Small intestine (tissue), 7 donors: ENCODE measurements at regions not wholly inside any gene's neighbourhood (a gene's known extent, or its start where the extent isn't known, plus 50 kb on each side); places are given as distances from the start of the nearest gene placed in this dataset.

Source experiments
- DNase-seq, 2 donors: peaks; one replicate each; pipeline versions ENCODE4 v3.0.0 to v3.0.0-alpha.2; 2013
- FAIRE-seq: peaks from 2 replicates; lab custom pipeline; 2012; peaks lifted over from hg19 to GRCh38; lab: Jason Lieb, UNC
- H3K27ac ChIP-seq, 3 donors: one replicate each; pipeline ENCODE4 v1.5.1; 2013; ENCODE audit warnings: low read length in 2 of 3, mild to moderate bottlenecking in 2 of 3, control low read depth in 1 of 3, inconsistent platforms in 1 of 3, low read depth in 1 of 3, moderate library complexity in 1 of 3
- H3K27me3 ChIP-seq, 3 donors: one replicate each; pipeline ENCODE4 v1.6.1; 2013; ENCODE audit warnings: low read length in 3 of 3, inconsistent platforms in 1 of 3; ENCODE audit not compliant: control insufficient read depth in 3 of 3, insufficient read depth in 3 of 3
- H3K36me3 ChIP-seq, 3 donors: one replicate each; pipeline ENCODE4 v1.6.1; 2013; ENCODE audit warnings: low read length in 3 of 3, inconsistent platforms in 1 of 3, low read depth in 1 of 3, mild to moderate bottlenecking in 1 of 3, moderate library complexity in 1 of 3; ENCODE audit not compliant: control insufficient read depth in 3 of 3, insufficient read depth in 2 of 3
- H3K4me1 ChIP-seq, 3 donors: one replicate each; pipeline ENCODE4 v1.6.1; 2013; ENCODE audit warnings: low read length in 2 of 3, inconsistent platforms in 1 of 3, low read depth in 1 of 3, mild to moderate bottlenecking in 1 of 3, moderate library complexity in 1 of 3; ENCODE audit not compliant: control insufficient read depth in 3 of 3, insufficient read depth in 2 of 3
- H3K4me3 ChIP-seq, 3 donors: one replicate each; pipeline ENCODE4 v1.5.1; 2013; ENCODE audit warnings: low read length in 3 of 3, control low read depth in 1 of 3, inconsistent platforms in 1 of 3, low read depth in 1 of 3, mild to moderate bottlenecking in 1 of 3, moderate library complexity in 1 of 3
- H3K9me3 ChIP-seq, 2 donors: one replicate each; pipeline ENCODE4 v1.6.1; 2013; ENCODE audit warnings: low read depth in 1 of 2, low read length in 1 of 2; ENCODE audit not compliant: control insufficient read depth in 2 of 2, insufficient read depth in 1 of 2
- WGBS, 3 donors: extraction: QIAGEN DNeasy Blood & Tissue Kit; methylation state at CpG; one replicate each; pipeline ENCODE4 v1.1.7; 2013; 5-methylcytosine and 5-hydroxymethylcytosine counted together
- donor health status: healthy with polysubstance abuse.
- donor health status: control.
- donor health status: control.
- donor health status: Bipolar disorder and iron deficiency.
- donor health status: healthy.

- Histone ChIP-seq H3K36me3 (no peaks in the 10 kb centered on the region), H3K9me3 (no peaks in the 10 kb centered on the region), H3K27me3 (no peaks in the 10 kb centered on the region), H3K27ac (no peak overlapping the region), H3K4me1 (no peaks in the 10 kb centered on the region), H3K4me3 (no peak overlapping the region)
- FAIRE-seq, result no peak
- DNase-seq, result no peak
Measured at GRCh38 chr20:7420345-7420744, 519.9 kb downstream of the HAO1 start.

GRCh38 chr20:7426890-7427496 is 513.3 kb downstream of the HAO1 start:
- Histone ChIP-seq H3K4me1 (no peaks in the 10 kb centered on the region), H3K9me3 (no peaks in the 10 kb centered on the region), H3K27ac (no peak overlapping the region), H3K4me3 (no peak overlapping the region), H3K27me3 (no peaks in the 10 kb centered on the region), H3K36me3 (no peaks in the 10 kb centered on the region)
- FAIRE-seq (no peak), DNase-seq (no peak)
- WGBS, 3 donors, result 72 to 82% (median 81%) methylated on average over 6 of the region's 6 CpGs

- 82 to 89% (median 86%) methylated on average over 3 of the region's 3 CpGs for WGBS, 3 donors
- Histone ChIP-seq H3K4me1 (no peaks in the 10 kb centered on the region), H3K36me3 (no peaks in the 10 kb centered on the region), H3K9me3 (no peaks in the 10 kb centered on the region), H3K4me3 (no peak overlapping the region), H3K27ac (no peak overlapping the region), H3K27me3 (no peaks in the 10 kb centered on the region)
- no peak for FAIRE-seq
- DNase-seq, result no peak
Measured at GRCh38 chr20:7428946-7429345, 511.3 kb downstream of the HAO1 start.

DNA sequence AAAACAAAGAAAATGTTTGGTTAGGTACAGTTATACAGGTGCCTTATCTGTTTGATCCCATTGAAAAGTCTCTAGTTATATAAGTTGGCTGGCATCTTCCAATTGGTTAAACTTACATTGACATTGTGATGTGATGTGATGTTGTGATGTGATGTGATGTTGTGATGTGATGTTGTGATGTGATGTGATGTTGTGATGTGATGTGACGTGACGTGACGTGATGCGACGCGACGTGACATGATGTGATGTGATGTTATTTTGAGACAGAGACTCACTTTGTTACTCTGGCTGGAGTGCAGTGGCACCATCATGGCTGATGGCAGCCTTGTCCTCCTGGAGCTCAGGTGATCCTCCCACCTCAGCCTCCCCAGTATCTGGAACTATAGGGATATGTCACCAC is 507.6 kb downstream of the HAO1 start:
- Histone ChIP-seq H3K36me3 (no peaks in the 10 kb centered on the region), H3K4me3 (no peak overlapping the region), H3K9me3 (no peaks in the 10 kb centered on the region), H3K4me1 (no peaks in the 10 kb centered on the region), H3K27me3 (no peaks in the 10 kb centered on the region), H3K27ac (no peak overlapping the region)
- 92 to 96% (median 95%) methylated on average over 7 of the region's 7 CpGs for WGBS, 3 donors
- DNase-seq (no peak), FAIRE-seq (no peak)

- Histone ChIP-seq H3K36me3 (no peaks in the 10 kb centered on the region), H3K27ac (no peak overlapping the region), H3K9me3 (no peaks in the 10 kb centered on the region), H3K27me3 (no peaks in the 10 kb centered on the region), H3K4me1 (no peaks in the 10 kb centered on the region), H3K4me3 (no peak overlapping the region)
- 80 to 87% (median 82%) methylated on average over 3 of the region's 3 CpGs for WGBS, 3 donors
- FAIRE-seq (no peak), DNase-seq (no peak)
Measured at GRCh38 chr20:7437311-7437710, 502.9 kb downstream of the HAO1 start.

DNA sequence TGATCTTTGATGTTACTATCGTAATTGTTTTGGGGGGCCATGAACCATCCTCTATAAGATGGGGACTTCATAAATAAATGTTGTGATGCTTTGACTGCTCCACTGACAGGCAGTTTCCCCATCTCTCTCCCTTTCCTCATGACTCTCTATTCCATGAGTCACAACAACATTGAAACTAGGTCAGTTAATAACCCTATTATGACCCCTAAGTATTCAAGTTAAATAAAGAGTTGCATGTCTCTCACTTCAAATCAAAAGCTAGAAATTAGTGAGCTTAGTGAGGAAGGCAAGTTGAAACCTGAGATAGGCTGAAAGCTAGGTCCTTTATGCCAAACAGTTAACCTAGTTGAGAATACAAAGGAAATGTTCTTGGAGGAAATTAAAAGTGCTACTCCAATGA is 491.0 kb downstream of the HAO1 start:
- 59 to 80% (median 74%) methylated on average over 1 of the region's 1 CpG for WGBS, 3 donors
- H3K36me3 ChIP-seq, result no peaks in the 10 kb centered on the region
- no peaks in the 10 kb centered on the region for H3K27me3 ChIP-seq
- H3K4me3 ChIP-seq, result no peak overlapping the region
- no peaks in the 10 kb centered on the region for H3K9me3 ChIP-seq
- no peak overlapping the region for H3K27ac ChIP-seq
- DNase-seq (no peak), FAIRE-seq (no peak)
- H3K4me1 ChIP-seq, result no peaks in the 10 kb centered on the region

DNA sequence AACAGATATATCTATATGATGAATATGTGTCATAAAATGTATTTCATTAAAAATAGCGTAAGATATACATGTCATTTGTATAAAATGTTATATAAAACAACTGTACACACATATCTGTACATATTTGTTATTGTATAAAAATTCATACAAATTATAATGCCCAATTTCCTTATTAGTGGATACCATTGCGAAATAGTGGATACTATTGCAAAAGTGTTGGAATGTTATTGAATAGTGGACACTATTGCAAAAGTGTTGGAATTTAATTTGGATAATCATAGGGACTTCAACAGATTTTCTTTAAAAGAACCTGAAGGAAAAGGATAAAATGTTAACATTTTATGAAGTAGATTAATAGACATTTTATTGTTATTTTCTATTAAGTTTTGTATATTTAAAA is 487.4 kb downstream of the HAO1 start:
- H3K27me3 ChIP-seq, result no peaks in the 10 kb centered on the region
- 86 to 89% (median 88%) methylated on average over 2 of the region's 2 CpGs for WGBS, 3 donors
- no peak overlapping the region for H3K4me3 ChIP-seq
- no peaks in the 10 kb centered on the region for H3K4me1 ChIP-seq
- DNase-seq (no peak), FAIRE-seq (peak; percentile 15)
- no peaks in the 10 kb centered on the region for H3K36me3 ChIP-seq
- H3K9me3 ChIP-seq, result no peaks in the 10 kb centered on the region
- no peak overlapping the region for H3K27ac ChIP-seq

- H3K27ac ChIP-seq, result no peak overlapping the region
- H3K27me3 ChIP-seq, result no peaks in the 10 kb centered on the region
- H3K36me3 ChIP-seq, result no peaks in the 10 kb centered on the region
- H3K9me3 ChIP-seq, result no peaks in the 10 kb centered on the region
- H3K4me3 ChIP-seq, result no peak overlapping the region
- no peak for DNase-seq
- no peak for FAIRE-seq
- H3K4me1 ChIP-seq, result no peaks in the 10 kb centered on the region
- 36 to 84% (median 68%) methylated on average over 2 of the region's 2 CpGs for WGBS, 3 donors
Measured at GRCh38 chr20:7454047-7454446, 486.2 kb downstream of the HAO1 start.

- no peak for FAIRE-seq
- Histone ChIP-seq H3K27ac (no peak overlapping the region), H3K4me3 (no peak overlapping the region), H3K27me3 (no peaks in the 10 kb centered on the region), H3K36me3 (no peaks in the 10 kb centered on the region), H3K4me1 (no peaks in the 10 kb centered on the region), H3K9me3 (no peaks in the 10 kb centered on the region)
- 74 to 85% (median 80%) methylated on average over 3 of the region's 3 CpGs for WGBS, 3 donors
- DNase-seq, result no peak
Measured at GRCh38 chr20:7458459-7458858, 481.8 kb downstream of the HAO1 start.
